ENCODE measurements at regions not wholly inside any gene's neighbourhood (a gene's known extent, or its start where the extent isn't known, plus 50 kb on each side); places are given as distances from the start of the nearest gene placed in this dataset.

- no peaks in the 10 kb centered on the region for H3K9me3 ChIP-seq (ENCODE audit: control insufficient read depth in 4 of 4, low read length in 3 of 4)
- H3K27ac ChIP-seq (ENCODE audit: low read depth in 1 of 2, low read length in 2 of 2) = no peak overlapping the region
- H3K4me1 ChIP-seq (ENCODE audit: control insufficient read depth in 4 of 4, insufficient read depth in 4 of 4, low read length in 3 of 4) = peaks cover 0 to 9% (median 2%) of the 10 kb centered on the region in 4 donors
- H3K9ac ChIP-seq (ENCODE audit: low read depth in 1 of 2, low read length in 2 of 2) = no peak overlapping the region
- no peak for TF ChIP-seq EGR1 (IDR thresholded peaks at IDR 0.05; ENCODE audit: low read depth in 2 of 2)
- TF ChIP-seq HNF4G (IDR thresholded peaks at IDR 0.05) = no peak
- no peak for TF ChIP-seq REST (IDR thresholded peaks at IDR 0.05)
- TF ChIP-seq, protein P1, sequence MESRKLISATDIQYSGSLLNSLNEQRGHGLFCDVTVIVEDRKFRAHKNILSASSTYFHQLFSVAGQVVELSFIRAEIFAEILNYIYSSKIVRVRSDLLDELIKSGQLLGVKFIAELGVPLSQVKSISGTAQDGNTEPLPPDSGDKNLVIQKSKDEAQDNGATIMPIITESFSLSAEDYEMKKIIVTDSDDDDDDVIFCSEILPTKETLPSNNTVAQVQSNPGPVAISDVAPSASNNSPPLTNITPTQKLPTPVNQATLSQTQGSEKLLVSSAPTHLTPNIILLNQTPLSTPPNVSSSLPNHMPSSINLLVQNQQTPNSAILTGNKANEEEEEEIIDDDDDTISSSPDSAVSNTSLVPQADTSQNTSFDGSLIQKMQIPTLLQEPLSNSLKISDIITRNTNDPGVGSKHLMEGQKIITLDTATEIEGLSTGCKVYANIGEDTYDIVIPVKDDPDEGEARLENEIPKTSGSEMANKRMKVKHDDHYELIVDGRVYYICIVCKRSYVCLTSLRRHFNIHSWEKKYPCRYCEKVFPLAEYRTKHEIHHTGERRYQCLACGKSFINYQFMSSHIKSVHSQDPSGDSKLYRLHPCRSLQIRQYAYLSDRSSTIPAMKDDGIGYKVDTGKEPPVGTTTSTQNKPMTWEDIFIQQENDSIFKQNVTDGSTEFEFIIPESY (IDR thresholded peaks at IDR 0.05) = no peak
- TF ChIP-seq, protein P2, sequence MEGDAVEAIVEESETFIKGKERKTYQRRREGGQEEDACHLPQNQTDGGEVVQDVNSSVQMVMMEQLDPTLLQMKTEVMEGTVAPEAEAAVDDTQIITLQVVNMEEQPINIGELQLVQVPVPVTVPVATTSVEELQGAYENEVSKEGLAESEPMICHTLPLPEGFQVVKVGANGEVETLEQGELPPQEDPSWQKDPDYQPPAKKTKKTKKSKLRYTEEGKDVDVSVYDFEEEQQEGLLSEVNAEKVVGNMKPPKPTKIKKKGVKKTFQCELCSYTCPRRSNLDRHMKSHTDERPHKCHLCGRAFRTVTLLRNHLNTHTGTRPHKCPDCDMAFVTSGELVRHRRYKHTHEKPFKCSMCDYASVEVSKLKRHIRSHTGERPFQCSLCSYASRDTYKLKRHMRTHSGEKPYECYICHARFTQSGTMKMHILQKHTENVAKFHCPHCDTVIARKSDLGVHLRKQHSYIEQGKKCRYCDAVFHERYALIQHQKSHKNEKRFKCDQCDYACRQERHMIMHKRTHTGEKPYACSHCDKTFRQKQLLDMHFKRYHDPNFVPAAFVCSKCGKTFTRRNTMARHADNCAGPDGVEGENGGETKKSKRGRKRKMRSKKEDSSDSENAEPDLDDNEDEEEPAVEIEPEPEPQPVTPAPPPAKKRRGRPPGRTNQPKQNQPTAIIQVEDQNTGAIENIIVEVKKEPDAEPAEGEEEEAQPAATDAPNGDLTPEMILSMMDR (IDR thresholded peaks at IDR 0.05; ENCODE audit: low read depth, low read length, missing input control) = no peak
- no peak for TF ChIP-seq FOXA2 (IDR thresholded peaks at IDR 0.05)
- TF ChIP-seq SP1 (IDR thresholded peaks at IDR 0.05) = no peak
- no peak for TF ChIP-seq FOXA1 (IDR thresholded peaks at IDR 0.05)
- TF ChIP-seq RXRA (IDR thresholded peaks at IDR 0.05) = no peak
- TF ChIP-seq HNF4A (conservative IDR thresholded peaks at IDR 0.05) = no peak
- TF ChIP-seq JUND (IDR thresholded peaks at IDR 0.05) = no peak
- TF ChIP-seq RAD21 (IDR thresholded peaks at IDR 0.05) = no peak
- no peak for TF ChIP-seq YY1 (IDR thresholded peaks at IDR 0.05)
- no peak for TF ChIP-seq ATF3 (IDR thresholded peaks at IDR 0.05)
- TF ChIP-seq TAF1 (conservative IDR thresholded peaks at IDR 0.05) = no peak
- TF ChIP-seq, protein P3, sequence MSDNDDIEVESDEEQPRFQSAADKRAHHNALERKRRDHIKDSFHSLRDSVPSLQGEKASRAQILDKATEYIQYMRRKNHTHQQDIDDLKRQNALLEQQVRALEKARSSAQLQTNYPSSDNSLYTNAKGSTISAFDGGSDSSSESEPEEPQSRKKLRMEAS (IDR thresholded peaks at IDR 0.05) = no peak
- no peak for TF ChIP-seq GABPA (IDR thresholded peaks at IDR 0.05 in 1 of 2, conservative IDR thresholded peaks at IDR 0.05 in 1 of 2)
- no peak for TF ChIP-seq NR2F2 (IDR thresholded peaks at IDR 0.05)
- no peak overlapping the region for H3K4me3 ChIP-seq (ENCODE audit: low read depth in 1 of 3, low read length in 3 of 3)
- WGBS = 87% methylated on average over 9 of the region's 9 CpGs
- no peaks in the 10 kb centered on the region for H3K27me3 ChIP-seq (ENCODE audit: control insufficient read depth in 4 of 4, insufficient read depth in 4 of 4, low read length in 3 of 4)
- H3K36me3 ChIP-seq (ENCODE audit: control insufficient read depth in 4 of 4, insufficient read depth in 3 of 4, low read depth in 1 of 4, low read length in 3 of 4) = no peaks in the 10 kb centered on the region
- no peak for DNase-seq (ENCODE audit: low spot score)
These were observed 141.8 kb downstream of the RNF152 start for GRCh38 chr18:61750840-61751668.

Measured in liver (tissue), 8 donors.